Hepatocyte (in vitro differentiated cells): ENCODE measurements at regions not wholly inside any gene's neighbourhood (a gene's known extent, or its start where the extent isn't known, plus 50 kb on each side); places are given as distances from the start of the nearest gene placed in this dataset.
A peak's percentile ranks its signal among the peaks of the same experiment; 100 is the strongest.

ENCODE experiments used
- DNase-seq: peaks from one replicate; pipeline ENCODE4 v3.0.0-alpha.2; 2016; ENCODE audit warnings: low spot score
- H2AFZ ChIP-seq: fragments of 200-600 bp; sonication (generic); 2 replicates; pipeline ENCODE4 v1.6.0; 2016; ENCODE audit warnings: antibody characterized with exemption, mild to moderate bottlenecking
- H3K27ac ChIP-seq: fragments of 200-600 bp; sonication (generic); 2 replicates; pipeline ENCODE4 v1.5.1; 2016; ENCODE audit warnings: mild to moderate bottlenecking
- H3K27me3 ChIP-seq: fragments of 200-600 bp; sonication (generic); 2 replicates; pipeline ENCODE4 v1.6.1; 2016
- H3K36me3 ChIP-seq: fragments of 200-600 bp; sonication (generic); replicated peaks from 2 replicates; pipeline ENCODE4 v1.5.1; 2016; ENCODE audit warnings: low read depth; ENCODE audit not compliant: insufficient read depth
- H3K4me1 ChIP-seq: fragments of 200-600 bp; sonication (generic); 2 replicates; pipeline ENCODE4 v1.5.1; 2016; ENCODE audit warnings: mild to moderate bottlenecking, moderate library complexity; ENCODE audit not compliant: insufficient read depth
- H3K4me2 ChIP-seq: fragments of 200-600 bp; sonication (generic); 2 replicates; pipeline ENCODE4 v1.6.0; 2016
- H3K4me3 ChIP-seq: fragments of 200-600 bp; sonication (generic); 2 replicates; pipeline ENCODE4 v1.5.1; 2016; ENCODE audit warnings: mild to moderate bottlenecking
- H3K79me2 ChIP-seq: fragments of 200-600 bp; sonication (generic); 2 replicates; pipeline ENCODE4 v1.6.0; 2017; ENCODE audit warnings: mild to moderate bottlenecking
- H3K9me2 ChIP-seq: fragments of 200-600 bp; sonication (generic); replicated peaks from 2 replicates; pipeline ENCODE4 v1.6.0; 2017; ENCODE audit warnings: mild to moderate bottlenecking; ENCODE audit not compliant: insufficient read depth
- H3K9me3 ChIP-seq: fragments of 200-600 bp; sonication (generic); 2 replicates; pipeline ENCODE4 v1.5.1; 2016; ENCODE audit warnings: low read depth, mild to moderate bottlenecking
- H4K20me1 ChIP-seq: fragments of 200-600 bp; sonication (generic); 2 replicates; pipeline ENCODE4 v1.6.0; 2016; ENCODE audit warnings: mild to moderate bottlenecking; ENCODE audit not compliant: insufficient read depth, poor library complexity, severe bottlenecking
- CTCF ChIP-seq: fragments of 200-600 bp; sonication (generic); IDR thresholded peaks from 2 replicates; pipeline ENCODE4 v1.5.1; 2016; ENCODE audit warnings: antibody characterized with exemption, mild to moderate bottlenecking; ENCODE audit not compliant: poor library complexity
- EZH2 ChIP-seq: fragments of 200-600 bp; sonication (generic); IDR thresholded peaks from 2 replicates; pipeline ENCODE4 v1.6.1; 2016; ENCODE audit warnings: antibody characterized with exemption, mild to moderate bottlenecking, borderline replicate concordance
- EZH2phosphoT487 ChIP-seq: fragments of 200-600 bp; sonication (generic); IDR thresholded peaks from one replicate; pipeline ENCODE4 v1.6.1; 2018; ENCODE audit warnings: antibody characterized with exemption, mild to moderate bottlenecking, low read depth, moderate library complexity; ENCODE audit not compliant: unreplicated experiment, severe bottlenecking
- WGBS: methylation state at CpG from one replicate; pipeline ENCODE4 v1.1.6; 2016; ENCODE audit warnings: low lambda C conversion rate; ENCODE audit errors: missing lambda C conversion rate; 5-methylcytosine and 5-hydroxymethylcytosine counted together

GRCh38 chr7:110177463-110177862 is 913.5 kb upstream of the LRRN3 start:
- Histone ChIP-seq H3K4me2 (no peak overlapping the region), H3K79me2 (no peaks in the 10 kb centered on the region), H3K9me3 (no peaks in the 10 kb centered on the region), H3K36me3 (no peaks in the 10 kb centered on the region), H2AFZ (no peak overlapping the region), H3K4me1 (no peaks in the 10 kb centered on the region), H4K20me1 (no peaks in the 10 kb centered on the region), H3K27me3 (no peaks in the 10 kb centered on the region), H3K27ac (no peak overlapping the region), H3K4me3 (no peak overlapping the region), H3K9me2 (no peaks in the 10 kb centered on the region)
- 92% methylated on average over 5 of the region's 5 CpGs for WGBS
- no peak for TF ChIP-seq EZH2
- TF ChIP-seq CTCF: no peak
- no peak for TF ChIP-seq EZH2phosphoT487
- no peak for DNase-seq

GRCh38 chr7:110179037-110179436 is 911.9 kb upstream of the LRRN3 start:
- H3K4me1 ChIP-seq: no peaks in the 10 kb centered on the region
- no peak for DNase-seq
- no peak overlapping the region for H2AFZ ChIP-seq
- H4K20me1 ChIP-seq: no peaks in the 10 kb centered on the region
- WGBS: 58% methylated on average over 2 of the region's 2 CpGs
- H3K27ac ChIP-seq: no peak overlapping the region
- no peaks in the 10 kb centered on the region for H3K9me3 ChIP-seq
- H3K4me2 ChIP-seq: peak overlapping the region; percentile 35
- no peaks in the 10 kb centered on the region for H3K79me2 ChIP-seq
- no peak for TF ChIP-seq EZH2phosphoT487
- no peak for TF ChIP-seq EZH2
- TF ChIP-seq CTCF: no peak
- H3K4me3 ChIP-seq: no peak overlapping the region
- H3K27me3 ChIP-seq: no peaks in the 10 kb centered on the region
- no peaks in the 10 kb centered on the region for H3K36me3 ChIP-seq
- H3K9me2 ChIP-seq: no peaks in the 10 kb centered on the region

- no peaks in the 10 kb centered on the region for H3K4me1 ChIP-seq
- no peak overlapping the region for H3K4me2 ChIP-seq
- no peaks in the 10 kb centered on the region for H3K27me3 ChIP-seq
- no peaks in the 10 kb centered on the region for H4K20me1 ChIP-seq
- H3K4me3 ChIP-seq: no peak overlapping the region
- DNase-seq: no peak
- TF ChIP-seq EZH2 (no peak), EZH2phosphoT487 (no peak), CTCF (no peak)
- H3K9me2 ChIP-seq: no peaks in the 10 kb centered on the region
- 83% methylated on average over 6 of the region's 6 CpGs for WGBS
- no peaks in the 10 kb centered on the region for H3K36me3 ChIP-seq
- no peak overlapping the region for H2AFZ ChIP-seq
- no peaks in the 10 kb centered on the region for H3K9me3 ChIP-seq
- no peaks in the 10 kb centered on the region for H3K79me2 ChIP-seq
- no peak overlapping the region for H3K27ac ChIP-seq
Measured at GRCh38 chr7:110181768-110182167, 909.2 kb upstream of the LRRN3 start.

GRCh38 chr7:110186334-110186733 is 904.6 kb upstream of the LRRN3 start:
- TF ChIP-seq CTCF (no peak), EZH2 (no peak), EZH2phosphoT487 (no peak)
- H3K4me3 ChIP-seq: no peak overlapping the region
- H3K27me3 ChIP-seq: no peaks in the 10 kb centered on the region
- H2AFZ ChIP-seq: no peak overlapping the region
- peaks cover 3% of the 10 kb centered on the region for H3K4me1 ChIP-seq
- H3K9me2 ChIP-seq: no peaks in the 10 kb centered on the region
- H3K4me2 ChIP-seq: no peak overlapping the region
- no peak overlapping the region for H3K27ac ChIP-seq
- H4K20me1 ChIP-seq: no peaks in the 10 kb centered on the region
- no peaks in the 10 kb centered on the region for H3K36me3 ChIP-seq
- H3K9me3 ChIP-seq: no peaks in the 10 kb centered on the region
- H3K79me2 ChIP-seq: no peaks in the 10 kb centered on the region
- peak; percentile 32 for DNase-seq
- WGBS: 58% methylated on average over 2 of the region's 2 CpGs
